HT1080 (cell line): ENCODE measurements at regions not wholly inside any gene's neighbourhood (a gene's known extent, or its start where the extent isn't known, plus 50 kb on each side); places are given as distances from the start of the nearest gene placed in this dataset.
"Not testable (repeated sequence)": the region's sequence is repeated elsewhere in the genome, so short reads cannot be mapped to it uniquely, and the experiment has no call there.

Experiments used
- DNase-seq: peaks from one replicate; pipeline ENCODE4 v3.0.0-alpha.2; 2015; ENCODE audit warnings: low read depth

- DNase-seq, result not testable (repeated sequence)
These were observed 51.8 kb upstream of the SLC39A8 start for GRCh38 chr4:102397056-102397455.

GRCh38 chr4:102399021-102399420 lies 53.7 kb upstream of the SLC39A8 start:
- DNase-seq, result no peak

- no peak for DNase-seq
These were observed 55.6 kb upstream of the SLC39A8 start for GRCh38 chr4:102400898-102401297.

GRCh38 chr4:102402223-102402622 lies 56.9 kb upstream of the SLC39A8 start:
- DNase-seq, result no peak

GRCh38 chr4:102403116-102403515 lies 57.8 kb upstream of the SLC39A8 start:
- DNase-seq, result no peak

- no peak for DNase-seq
These were observed 59.2 kb upstream of the SLC39A8 start for GRCh38 chr4:102404431-102404969.

GRCh38 chr4:102405821-102406401 lies 60.6 kb upstream of the SLC39A8 start:
- no peak for DNase-seq

- DNase-seq, result not testable (repeated sequence)
These were observed 65.6 kb upstream of the SLC39A8 start for GRCh38 chr4:102410884-102411283.

- DNase-seq, result no peak
These were observed 66.1 kb upstream of the SLC39A8 start for GRCh38 chr4:102411408-102411807.

GRCh38 chr4:102416765-102417164 lies 71.5 kb upstream of the SLC39A8 start:
- DNase-seq, result no peak

- DNase-seq, result peak; percentile 21
These were observed 75.5 kb upstream of the SLC39A8 start for GRCh38 chr4:102420563-102421398.

- DNase-seq, result no peak
These were observed 77.6 kb upstream of the SLC39A8 start for GRCh38 chr4:102422843-102423242.

- DNase-seq, result no peak
These were observed 77.8 kb upstream of the NFKB1 start for GRCh38 chr4:102423375-102423774.

- no peak for DNase-seq
These were observed 73.7 kb upstream of the NFKB1 start for GRCh38 chr4:102427371-102427998.

GRCh38 chr4:102428122-102428521 lies 73.0 kb upstream of the NFKB1 start:
- DNase-seq, result no peak

- peak; percentile 96 for DNase-seq
These were observed 71.6 kb upstream of the NFKB1 start for GRCh38 chr4:102429553-102429952.

- peak; percentile 22 for DNase-seq
These were observed 70.7 kb upstream of the NFKB1 start for GRCh38 chr4:102430461-102430910.

- DNase-seq, result no peak
These were observed 69.6 kb upstream of the NFKB1 start for GRCh38 chr4:102431608-102431961.

- DNase-seq, result no peak
These were observed 64.0 kb upstream of the NFKB1 start for GRCh38 chr4:102437111-102437510.

GRCh38 chr4:102438396-102439235 lies 62.5 kb upstream of the NFKB1 start:
- DNase-seq, result no peak

GRCh38 chr4:102439236-102439614 lies 61.9 kb upstream of the NFKB1 start:
- DNase-seq, result peak; percentile 37
